ENCODE measurements at regions not wholly inside any gene's neighbourhood (a gene's known extent, or its start where the extent isn't known, plus 50 kb on each side); places are given as distances from the start of the nearest gene placed in this dataset.

DNA sequence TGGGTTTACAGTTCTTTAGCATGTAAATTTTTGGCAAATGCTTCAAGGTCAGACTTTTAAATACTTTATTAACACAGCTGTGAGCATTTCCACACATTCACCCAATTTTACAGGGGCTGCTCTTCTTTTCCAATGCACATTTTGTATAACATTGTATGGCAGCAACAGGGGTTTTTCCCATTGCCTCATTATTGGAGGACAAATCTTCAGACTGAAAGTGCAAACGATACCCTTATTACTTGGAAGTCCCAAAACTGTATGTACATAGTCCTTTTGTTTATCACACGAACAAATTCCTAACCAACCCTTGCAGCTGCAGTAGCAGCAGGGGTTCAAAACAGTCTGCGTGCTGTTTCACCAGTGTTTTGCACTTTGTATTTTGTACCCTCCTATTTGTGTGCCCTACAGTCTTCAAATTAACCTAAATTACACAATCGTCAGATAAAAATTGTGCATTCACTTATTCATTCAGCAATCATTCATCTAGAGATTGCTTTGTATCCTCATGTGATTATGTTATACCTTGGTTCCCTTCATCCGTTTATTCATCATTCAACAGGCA is 330.7 kb upstream of the RASGEF1B start:
- no peak overlapping the region for H2BK15ac ChIP-seq (ENCODE audit: low read length)
- H3K4ac ChIP-seq (replicated peaks; ENCODE audit: insufficient read length, low read depth, low read length), result no peak overlapping the region
- peaks cover 0 to 1% (median 0%) of the 10 kb centered on the region in 4 experiments; a peak in 1 of 7 replicates for H3K27me3 ChIP-seq (replicated peaks in 1 of 4; ENCODE audit: control insufficient read depth in 3 of 4, extremely low read depth in 1 of 4, insufficient read depth in 3 of 4, low read length in 3 of 4)
- no peak overlapping the region for H2BK5ac ChIP-seq (ENCODE audit: low read depth, low read length)
- no peak overlapping the region for H2BK12ac ChIP-seq (ENCODE audit: low read depth, low read length)
- H3K23me2 ChIP-seq (ENCODE audit: low read depth, low read length), result no peaks in the 10 kb centered on the region
- H3K27ac ChIP-seq (ENCODE audit: low read depth, low read length), result no peak overlapping the region
- WGBS, 2 experiments (ENCODE audit: extremely low coverage in 1 of 2, insufficient coverage in 1 of 2, insufficient read length in 1 of 2, insufficient replicate concordance in 2 of 2, low coverage in 1 of 2, low lambda C conversion rate in 2 of 2, missing lambda C conversion rate in 1 of 2), result 70% methylated on average over 5 of the region's 5 CpGs; no CpG with 5 or more reads in 1 of the 2 experiments
- no peaks in the 10 kb centered on the region for H4K20me1 ChIP-seq (replicated peaks in 1 of 2; ENCODE audit: control insufficient read depth in 1 of 2, insufficient read depth in 2 of 2, low read length in 2 of 2)
- no peak overlapping the region for H2BK20ac ChIP-seq (ENCODE audit: low read length)
- no peak overlapping the region for H4K5ac ChIP-seq (ENCODE audit: insufficient read length, low read depth, low read length)
- H3K79me1 ChIP-seq (ENCODE audit: low read depth, low read length), result no peaks in the 10 kb centered on the region
- no peak overlapping the region for H4K91ac ChIP-seq (replicated peaks; ENCODE audit: insufficient read length, low read length)
- ChIA-PET POLR2A (ENCODE audit: partially characterized antibody) (interaction anchor here (0.6 kb wide), 1 partner anchor 560 kb away, joined by 3 read pairs; no protein-coding TSS in a partner anchor), CTCF (ENCODE audit: partially characterized antibody) (interaction anchor here (1.4 kb wide), 1 partner anchor 12 kb away, joined by 3 read pairs; no protein-coding TSS in a partner anchor)
- H3K36me3 ChIP-seq (ENCODE audit: control insufficient read depth in 2 of 4, insufficient read depth in 4 of 4, low read length in 3 of 4), result no peaks in the 10 kb centered on the region
- no peak overlapping the region for H3K9ac ChIP-seq (replicated peaks in 1 of 4; ENCODE audit: extremely low read depth in 1 of 4, low read depth in 3 of 4, low read length in 3 of 4)
- no peak overlapping the region for H2AFZ ChIP-seq (ENCODE audit: low read length)
- H3K18ac ChIP-seq (ENCODE audit: extremely low read depth, low read length), result no peak overlapping the region
- H3K23ac ChIP-seq (ENCODE audit: insufficient read length), result no peak overlapping the region
- no peaks in the 10 kb centered on the region for H3K79me2 ChIP-seq (ENCODE audit: control insufficient read depth in 1 of 2, insufficient read depth in 2 of 2, low read length in 2 of 2)
- FAIRE-seq, result no peak
- H4K8ac ChIP-seq (ENCODE audit: extremely low read depth, insufficient read depth, low read length), result no peak overlapping the region
- no peak overlapping the region for H3K4me2 ChIP-seq (ENCODE audit: insufficient read depth in 1 of 2, low read depth in 2 of 2, low read length in 2 of 2)
- H3K56ac ChIP-seq (replicated peaks; ENCODE audit: insufficient read length, low read depth, low read length), result no peak overlapping the region
- TF ChIP-seq TBP (IDR thresholded peaks at IDR 0.05; ENCODE audit: low read depth, low read length) (no peak), SP2 (IDR thresholded peaks at IDR 0.05; ENCODE audit: low read length) (no peak), POU5F1 (IDR thresholded peaks at IDR 0.05; ENCODE audit: low read depth, low read length) (no peak), SUZ12 (IDR thresholded peaks at IDR 0.05; ENCODE audit: low read length) (no peak), TCF12 (IDR thresholded peaks at IDR 0.05; ENCODE audit: low read depth, low read length) (no peak), POLR2A (IDR thresholded peaks at IDR 0.05; ENCODE audit: control extremely low read depth in 1 of 2, low read depth in 2 of 2, low read length in 2 of 2) (no peak), BCL11A (IDR thresholded peaks at IDR 0.05; ENCODE audit: low read depth in 2 of 2, low read length in 2 of 2) (no peak), KDM4A (IDR thresholded peaks at IDR 0.05; ENCODE audit: low read depth, low read length, severe bottlenecking) (no peak)
- TF ChIP-seq, protein P1, sequence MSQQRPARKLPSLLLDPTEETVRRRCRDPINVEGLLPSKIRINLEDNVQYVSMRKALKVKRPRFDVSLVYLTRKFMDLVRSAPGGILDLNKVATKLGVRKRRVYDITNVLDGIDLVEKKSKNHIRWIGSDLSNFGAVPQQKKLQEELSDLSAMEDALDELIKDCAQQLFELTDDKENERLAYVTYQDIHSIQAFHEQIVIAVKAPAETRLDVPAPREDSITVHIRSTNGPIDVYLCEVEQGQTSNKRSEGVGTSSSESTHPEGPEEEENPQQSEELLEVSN (IDR thresholded peaks at IDR 0.05), result no peak
- H3K14ac ChIP-seq (ENCODE audit: insufficient read length), result no peak overlapping the region
- no peak overlapping the region for H2AK5ac ChIP-seq (ENCODE audit: low read depth, low read length)
- no peak for DNase-seq (ENCODE audit: low read depth in 1 of 2, low spot score in 2 of 2)
- peaks cover 0 to 9% of the 10 kb centered on the region in 2 experiments; a peak in 1 of 4 replicates for H3K9me3 ChIP-seq (ENCODE audit: insufficient read depth in 2 of 2, low read depth in 1 of 2, low read length in 1 of 2)
- H2BK120ac ChIP-seq (replicated peaks; ENCODE audit: low read depth, low read length), result no peak overlapping the region
- H3K4me1 ChIP-seq (replicated peaks in 1 of 4; ENCODE audit: control insufficient read depth in 3 of 4, insufficient read depth in 4 of 4, low read length in 3 of 4), result no peaks in the 10 kb centered on the region
- no peak overlapping the region for H3K4me3 ChIP-seq (ENCODE audit: extremely low read depth in 1 of 4, insufficient read depth in 2 of 4, low read depth in 3 of 4, low read length in 4 of 4)

All from H1 (cell line).